ENCODE measurements at regions not wholly inside any gene's neighbourhood (a gene's known extent, or its start where the extent isn't known, plus 50 kb on each side); places are given as distances from the start of the nearest gene placed in this dataset.

DNA sequence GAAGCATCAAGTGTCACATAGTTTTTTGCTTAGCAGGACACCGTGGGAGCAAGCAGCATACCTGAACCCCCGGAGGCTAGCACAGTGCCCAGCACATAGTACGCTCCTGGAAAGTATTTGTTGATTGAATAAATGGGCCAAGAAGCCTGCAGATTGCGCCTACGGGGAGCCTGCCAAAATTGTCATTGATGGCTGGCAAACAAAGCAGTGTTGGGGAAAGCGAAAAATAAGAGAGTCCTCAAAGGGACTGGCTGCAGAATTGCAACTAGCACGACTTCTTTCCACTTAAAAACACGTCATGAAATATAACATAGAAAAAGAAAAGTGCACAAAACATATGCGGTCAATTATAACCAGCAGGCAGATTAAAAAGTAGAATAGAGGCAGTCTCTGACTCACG is 125.2 kb upstream of the GALNT2 start:
- TF ChIP-seq FOXP2 (optimal IDR thresholded peaks at IDR 0.05; ENCODE audit: control extremely low read depth, extremely low read length, insufficient read depth) (no peak), EZH2 (IDR thresholded peaks at IDR 0.05) (no peak), POLR2AphosphoS5 (IDR thresholded peaks at IDR 0.05; ENCODE audit: borderline replicate concordance, low read depth, low read length) (no peak)
